Stimulated activated CD4-positive, alpha-beta T cell treated with anti-CD3 and anti-CD28 coated beads, Interleukin-4, amount 100 ng/mL, for 48 hours (primary cell): ENCODE measurements at regions not wholly inside any gene's neighbourhood (a gene's known extent, or its start where the extent isn't known, plus 50 kb on each side); places are given as distances from the start of the nearest gene placed in this dataset.
"Not testable (repeated sequence)": the region's sequence is repeated elsewhere in the genome, so short reads cannot be mapped to it uniquely, and the experiment has no call there.

Experiments
- DNase-seq, 2 donors: peaks; one replicate each; pipeline ENCODE4 v3.0.0-alpha.2; 2020; ENCODE audit warnings: low read depth in 2 of 2

- DNase-seq: not testable (repeated sequence)
Observed at GRCh38 chr12:9449657-9450126, 158.0 kb downstream of the KLRB1 start.

GRCh38 chr12:9449181-9449580 lies 158.5 kb downstream of the KLRB1 start:
- DNase-seq: no peak

- not testable (repeated sequence) for DNase-seq
Observed at GRCh38 chr12:9448648-9449047, 159.1 kb downstream of the KLRB1 start.

GRCh38 chr12:9447791-9448614 lies 159.7 kb downstream of the KLRB1 start:
- peak; percentile 85 to 89 for DNase-seq

GRCh38 chr12:9446883-9447761 lies 160.6 kb downstream of the KLRB1 start:
- DNase-seq: not testable (repeated sequence)

GRCh38 chr12:9440428-9440827 lies 167.3 kb downstream of the KLRB1 start:
- not testable (repeated sequence) for DNase-seq

- not testable (repeated sequence) for DNase-seq
Observed at GRCh38 chr12:9435682-9436081, 172.0 kb downstream of the KLRB1 start.

- DNase-seq: not testable (repeated sequence)
Observed at GRCh38 chr12:9430385-9430784, 177.3 kb downstream of the KLRB1 start.

- DNase-seq: not testable (repeated sequence)
Observed at GRCh38 chr12:9428856-9429255, 178.9 kb downstream of the KLRB1 start.

GRCh38 chr12:9425429-9425828 lies 182.3 kb downstream of the KLRB1 start:
- DNase-seq: not testable (repeated sequence)

GRCh38 chr12:9424175-9424740 lies 183.5 kb downstream of the KLRB1 start:
- not testable (repeated sequence) for DNase-seq

GRCh38 chr12:9422689-9423088 lies 185.0 kb downstream of the KLRB1 start:
- DNase-seq: not testable (repeated sequence)

- DNase-seq: not testable (repeated sequence)
Observed at GRCh38 chr12:9421520-9422086, 186.1 kb downstream of the KLRB1 start.

GRCh38 chr12:9420817-9421519 lies 186.7 kb downstream of the KLRB1 start:
- not testable (repeated sequence) for DNase-seq

GRCh38 chr12:9418669-9419041 lies 189.1 kb downstream of the KLRB1 start:
- not testable (repeated sequence) for DNase-seq

GRCh38 chr12:9417947-9418668 lies 189.6 kb downstream of the KLRB1 start:
- not testable (repeated sequence) for DNase-seq

GRCh38 chr12:9417341-9417740 lies 190.4 kb downstream of the KLRB1 start:
- not testable (repeated sequence) for DNase-seq

GRCh38 chr12:9416346-9416745 lies 191.4 kb downstream of the KLRB1 start:
- DNase-seq: not testable (repeated sequence)

- DNase-seq: not testable (repeated sequence)
Observed at GRCh38 chr12:9415898-9416297, 191.8 kb downstream of the KLRB1 start.

- not testable (repeated sequence) for DNase-seq
Observed at GRCh38 chr12:9413862-9414261, 193.9 kb downstream of the KLRB1 start.
